ENCODE measurements at regions not wholly inside any gene's neighbourhood (a gene's known extent, or its start where the extent isn't known, plus 50 kb on each side); places are given as distances from the start of the nearest gene placed in this dataset.

GRCh38 chr12:107461222-107461975, 224.2 kb upstream of the PWP1 start:
- DNase-seq (ENCODE audit: insufficient read length, low spot score): no peak
- no peak for FAIRE-seq

DNA sequence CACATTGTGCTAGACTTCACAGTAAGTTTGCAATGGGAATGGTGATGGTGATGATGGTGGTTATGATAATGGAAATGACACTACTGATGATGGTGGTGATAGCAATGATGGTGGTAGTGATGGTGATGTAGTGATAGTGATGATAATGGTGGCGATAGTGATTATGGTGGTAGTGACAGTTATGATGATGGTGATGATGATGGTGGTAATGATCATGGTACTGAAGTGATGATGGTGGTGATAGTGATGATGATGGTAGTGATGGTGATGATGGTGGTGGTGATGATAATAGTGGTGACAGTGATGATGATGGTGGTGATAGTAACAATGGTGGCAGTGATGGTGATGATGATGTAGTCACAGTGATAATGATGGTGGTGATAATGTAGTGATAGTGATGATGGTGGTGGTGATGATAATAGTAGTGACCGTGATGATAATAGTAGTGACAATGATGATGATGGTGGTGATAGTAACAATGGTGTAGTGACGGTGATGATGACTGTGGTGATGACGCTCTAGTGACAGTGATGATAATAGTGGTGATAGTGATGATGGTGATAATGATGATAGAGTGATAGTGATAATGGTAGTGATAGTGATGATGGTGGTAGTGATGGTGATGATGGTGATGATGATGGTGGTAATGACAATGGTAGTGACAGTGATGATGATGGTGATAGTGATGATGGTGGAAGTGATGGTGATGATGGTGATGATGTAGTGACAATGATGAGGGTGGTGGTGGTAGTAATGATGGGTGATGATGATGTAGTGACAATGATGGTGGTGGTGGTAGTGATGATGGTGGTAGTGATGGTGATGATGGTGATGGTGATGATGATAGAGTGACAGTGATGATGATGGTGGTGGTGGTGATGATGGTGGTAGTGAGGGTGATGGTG, 222.9 kb upstream of the PWP1 start:
- FAIRE-seq (no peak), DNase-seq (ENCODE audit: insufficient read length, low spot score) (no peak)

DNA sequence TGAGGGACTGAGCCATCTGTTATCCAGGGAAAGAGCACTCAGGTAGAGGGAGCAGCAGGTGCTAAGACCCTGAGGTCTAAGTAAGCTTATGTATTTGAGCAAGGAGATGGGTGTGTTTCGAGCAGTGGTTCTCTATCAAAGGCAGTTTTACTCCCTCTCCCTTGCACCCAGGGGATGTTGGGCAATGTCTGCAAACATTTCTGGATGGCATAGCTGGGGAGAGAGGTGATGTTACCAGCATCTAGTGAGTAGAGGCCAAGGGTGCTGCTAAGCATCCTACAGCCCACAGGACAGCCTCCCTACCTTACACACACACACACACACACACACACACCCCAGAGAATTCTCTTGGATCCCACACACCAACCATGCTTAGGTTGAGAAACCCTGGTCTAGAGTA, 221.0 kb upstream of the PWP1 start:
- FAIRE-seq (no peak), DNase-seq (ENCODE audit: insufficient read length, low spot score) (no peak)

DNA sequence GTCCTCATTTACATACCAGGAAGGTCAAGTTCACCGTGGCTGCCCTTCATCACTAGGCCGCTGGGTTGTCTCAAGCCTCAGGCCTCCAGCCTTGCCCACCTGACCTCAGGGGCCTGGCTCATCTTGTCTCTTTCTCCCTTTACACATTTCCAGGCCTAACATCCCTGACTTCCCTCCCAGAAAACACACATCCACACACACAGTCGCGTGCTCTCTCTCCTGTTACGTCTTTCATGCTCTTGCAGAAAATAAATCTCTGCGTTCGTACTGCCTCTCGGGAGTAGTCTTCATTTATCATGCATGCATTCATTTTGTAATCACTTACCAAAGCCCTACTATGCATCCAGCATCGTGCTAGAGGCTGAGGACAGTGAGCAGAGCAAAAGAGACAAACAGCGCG, 220.0 kb upstream of the PWP1 start:
- no peak for FAIRE-seq
- DNase-seq (ENCODE audit: insufficient read length, low spot score): no peak

DNA sequence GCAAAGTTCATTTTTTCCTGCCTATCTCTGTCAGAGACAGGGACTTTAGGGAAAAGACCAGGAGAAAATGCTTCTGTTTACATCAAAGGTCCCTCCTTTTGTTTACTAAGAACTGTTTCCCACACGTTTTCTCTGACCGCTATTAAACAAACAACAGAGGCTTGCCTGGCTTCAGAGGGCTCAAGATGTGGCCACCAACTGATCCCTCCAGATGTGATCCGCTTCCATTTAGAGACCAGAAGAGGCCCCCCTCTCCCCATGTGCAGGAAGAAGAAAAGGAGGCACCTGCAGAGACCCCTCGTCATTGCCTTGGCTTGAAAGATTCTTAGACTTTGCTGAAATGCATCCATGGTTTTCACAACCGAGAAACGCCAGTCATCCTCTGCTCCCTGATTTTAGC, 217.9 kb upstream of the PWP1 start:
- FAIRE-seq (no peak), DNase-seq (ENCODE audit: insufficient read length, low spot score) (no peak)

- FAIRE-seq (no peak), DNase-seq (ENCODE audit: insufficient read length, low spot score) (no peak)
Observed at GRCh38 chr12:107468182-107468581, 217.4 kb upstream of the PWP1 start.

- DNase-seq (ENCODE audit: insufficient read length, low spot score): no peak
- FAIRE-seq: no peak
Observed at GRCh38 chr12:107469011-107469410, 216.6 kb upstream of the PWP1 start.

- DNase-seq (ENCODE audit: insufficient read length, low spot score): no peak
- FAIRE-seq: no peak
Observed at GRCh38 chr12:107470645-107471044, 215.0 kb upstream of the PWP1 start.

- DNase-seq (ENCODE audit: insufficient read length, low spot score) (no peak), FAIRE-seq (no peak)
Observed at GRCh38 chr12:107472308-107472707, 213.3 kb upstream of the PWP1 start.

DNA sequence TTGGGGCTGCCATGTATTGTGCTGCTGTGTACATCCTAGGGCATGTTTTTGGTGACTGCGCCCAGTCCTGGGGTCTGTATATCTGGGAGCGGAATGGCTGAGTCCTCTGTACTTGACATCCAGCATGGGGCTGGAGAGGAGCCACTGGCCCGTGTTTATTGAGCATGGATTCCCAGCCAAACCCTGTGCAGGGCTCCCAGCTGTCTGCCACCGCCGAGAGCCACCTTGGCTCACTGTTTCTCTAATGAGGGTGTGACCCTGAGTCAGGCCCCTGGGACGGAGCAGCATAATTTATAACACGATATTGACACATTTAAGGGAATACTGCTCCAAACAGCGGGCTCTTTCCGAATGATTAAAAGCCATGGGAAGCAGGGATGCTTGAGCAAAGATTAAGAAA, 211.5 kb upstream of the PWP1 start:
- no peak for FAIRE-seq

DNA sequence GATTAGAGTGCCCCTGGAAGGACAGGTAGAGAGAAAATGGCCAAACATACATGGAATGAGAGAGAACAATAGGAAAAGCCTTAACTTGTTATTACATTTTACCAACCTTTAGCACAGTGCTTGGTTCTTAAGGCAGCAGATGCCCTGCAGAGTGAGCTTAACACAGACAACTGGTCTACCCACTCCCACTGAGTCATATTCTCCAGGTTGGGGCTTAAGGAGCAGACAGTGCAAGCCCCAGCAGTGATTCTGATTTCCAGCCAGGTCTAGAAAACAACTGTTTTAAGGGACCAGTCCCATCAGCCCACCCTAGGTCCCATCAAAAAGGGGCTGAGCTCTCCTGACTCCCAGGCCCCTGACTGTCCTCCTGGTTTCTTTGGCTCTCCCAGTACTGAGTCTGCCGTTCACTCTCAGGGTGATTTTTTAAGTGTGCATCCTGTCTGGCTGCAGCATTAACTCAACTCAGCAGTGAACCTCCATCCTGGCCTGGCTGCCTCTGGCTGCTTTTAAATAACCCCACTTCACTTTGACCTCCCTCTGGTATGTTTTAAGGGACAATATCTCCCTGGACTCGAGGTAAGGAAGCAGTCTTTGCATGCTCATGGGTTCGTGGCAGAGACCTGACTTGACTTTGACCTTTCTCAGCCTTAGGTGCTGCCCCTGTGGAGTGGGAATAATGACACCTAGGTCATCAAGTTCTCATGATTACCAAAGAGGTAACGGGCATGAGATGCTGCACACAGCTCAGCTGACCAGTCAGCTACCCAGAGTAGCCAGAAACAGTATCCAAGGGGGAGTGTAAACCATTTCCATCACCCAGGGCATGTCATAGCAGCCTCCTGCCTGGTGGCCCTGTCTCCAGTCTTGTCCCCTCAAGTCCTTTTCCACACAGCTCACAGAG, 210.7 kb upstream of the PWP1 start:
- DNase-seq (ENCODE audit: insufficient read length, low spot score): no peak
- FAIRE-seq: no peak

More for the DNA sequence above, 211.5 kb upstream of the PWP1 start:
- DNase-seq (ENCODE audit: insufficient read length, low spot score): no peak

GRCh38 chr12:107475900-107476299, 209.7 kb upstream of the PWP1 start:
- FAIRE-seq: no peak

GRCh38 chr12:107477018-107477417, 208.6 kb upstream of the PWP1 start:
- no peak for FAIRE-seq
- no peak for DNase-seq (ENCODE audit: insufficient read length, low spot score)

More at GRCh38 chr12:107475900-107476299, 209.7 kb upstream of the PWP1 start:
- DNase-seq (ENCODE audit: insufficient read length, low spot score): no peak

DNA sequence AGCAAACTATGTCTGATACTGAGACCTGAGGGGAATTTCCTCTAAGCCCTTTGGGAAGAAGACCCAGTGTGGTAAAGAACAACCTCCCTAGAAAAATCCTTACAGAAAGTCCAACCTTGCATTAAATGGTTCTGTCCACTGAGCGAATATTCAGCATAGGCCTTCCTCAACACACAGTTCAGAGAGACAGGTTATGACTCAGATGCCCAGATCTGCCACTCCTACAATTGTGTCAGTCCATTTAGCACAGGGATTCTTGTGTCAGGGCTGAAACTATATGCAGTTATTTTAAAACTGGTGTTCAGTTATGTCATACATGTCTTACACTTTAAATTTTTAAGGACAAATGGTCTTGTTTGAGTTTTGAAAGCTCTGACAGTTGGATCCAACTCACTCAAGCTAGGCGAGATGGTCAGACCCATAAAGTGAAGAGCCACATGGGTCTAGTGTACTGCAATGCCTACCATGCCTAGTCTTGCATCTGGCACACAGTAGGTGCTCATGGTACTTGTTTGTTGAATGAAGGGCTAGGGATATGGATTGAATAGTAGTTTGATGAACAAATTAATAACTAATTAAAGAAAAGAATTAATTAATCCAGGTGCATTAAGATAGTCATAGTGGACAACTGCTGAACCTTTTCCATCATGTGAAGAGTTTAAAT, 207.5 kb upstream of the PWP1 start:
- no peak for FAIRE-seq

GRCh38 chr12:107478881-107479280, 206.7 kb upstream of the PWP1 start:
- no peak for DNase-seq (ENCODE audit: insufficient read length, low spot score)
- FAIRE-seq: no peak

More for the DNA sequence above, 207.5 kb upstream of the PWP1 start:
- DNase-seq (ENCODE audit: insufficient read length, low spot score): no peak

GRCh38 chr12:107480836-107481608, 204.6 kb upstream of the PWP1 start:
- DNase-seq (ENCODE audit: insufficient read length, low spot score): no peak

GRCh38 chr12:107484230-107484629, 201.4 kb upstream of the PWP1 start:
- FAIRE-seq: no peak

More at GRCh38 chr12:107480836-107481608, 204.6 kb upstream of the PWP1 start:
- FAIRE-seq: no peak

GRCh38 chr12:107484941-107485340, 200.7 kb upstream of the PWP1 start:
- no peak for DNase-seq (ENCODE audit: insufficient read length, low spot score)
- no peak for FAIRE-seq

More at GRCh38 chr12:107484230-107484629, 201.4 kb upstream of the PWP1 start:
- no peak for DNase-seq (ENCODE audit: insufficient read length, low spot score)

- DNase-seq (ENCODE audit: insufficient read length, low spot score) (no peak), FAIRE-seq (no peak)
Observed at GRCh38 chr12:107485731-107486130, 199.9 kb upstream of the PWP1 start.

Data from GM19239 (cell line).